GM21723 (cell line): ENCODE measurements at regions not wholly inside any gene's neighbourhood (a gene's known extent, or its start where the extent isn't known, plus 50 kb on each side); places are given as distances from the start of the nearest gene placed in this dataset.
"Not testable (repeated sequence)": the region's sequence is repeated elsewhere in the genome, so short reads cannot be mapped to it uniquely, and the experiment has no call there.

Source experiments
- ATAC-seq: cut with Tn5 transposase; IDR thresholded peaks from one replicate; pipeline ENCODE4 v1.9.1; 2021; ENCODE audit warnings: mild to moderate bottlenecking, moderate library complexity; ENCODE audit not compliant: unreplicated experiment

DNA sequence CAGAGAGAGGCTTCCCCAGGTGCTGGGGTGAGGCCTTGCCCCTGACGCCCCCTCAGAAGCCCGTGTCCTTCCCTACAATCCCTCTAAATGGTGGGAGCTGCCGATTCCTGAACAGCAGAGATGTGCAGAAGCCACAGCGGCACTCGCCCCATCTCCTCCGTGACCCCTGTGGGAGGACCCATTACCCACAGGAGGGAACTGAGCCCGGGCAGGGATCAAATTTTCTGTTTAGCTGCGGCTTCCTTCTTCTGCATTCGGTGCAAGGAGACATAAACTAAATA lies 181.2 kb upstream of the RAB6C start:
- ATAC-seq: no peak

GRCh38 chr2:129798626-129799025 lies 180.8 kb upstream of the RAB6C start:
- ATAC-seq: no peak

DNA sequence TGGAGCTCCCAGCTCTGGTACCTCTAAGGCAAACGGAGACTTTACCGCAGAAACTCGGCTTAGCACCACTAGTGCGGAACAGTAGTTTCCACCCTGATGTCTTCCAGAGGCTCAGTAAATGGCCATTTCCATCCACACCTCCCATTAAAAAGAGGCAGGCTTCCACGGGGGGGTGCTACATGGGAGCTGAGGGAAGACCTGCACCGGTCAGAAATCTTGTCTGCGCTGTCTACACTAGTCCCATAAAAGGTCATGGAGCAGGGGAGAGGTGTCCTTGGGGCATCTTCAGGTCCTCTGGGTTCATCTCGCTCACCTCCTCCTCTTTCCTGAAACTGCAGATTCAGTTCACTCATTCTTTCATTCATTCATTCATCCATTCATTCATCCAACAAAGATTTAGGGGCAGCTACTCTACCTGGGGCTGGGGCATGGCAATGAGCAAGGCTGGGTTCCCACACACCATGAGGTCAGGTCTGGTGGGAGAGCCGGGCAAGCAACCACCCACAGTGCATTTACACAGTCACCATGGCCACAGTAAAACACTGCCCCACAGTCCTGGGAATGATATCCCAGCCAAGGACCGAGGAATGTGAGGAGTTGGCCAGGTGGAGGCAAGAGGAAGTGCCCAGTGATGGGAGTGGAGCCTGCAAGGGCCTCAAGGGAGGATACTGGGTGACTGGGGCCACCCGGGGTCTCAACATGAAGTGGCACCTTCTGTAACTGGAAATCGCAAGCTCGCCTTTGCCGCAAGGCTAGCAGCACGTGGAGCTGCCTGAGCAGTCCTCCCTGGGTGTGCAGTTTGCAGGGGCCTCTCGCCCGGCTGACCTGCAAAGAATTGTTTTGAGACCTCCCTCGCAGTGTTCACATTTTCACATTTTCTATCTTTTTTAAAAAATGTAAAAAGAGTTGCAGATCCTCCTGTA lies 180.2 kb upstream of the RAB6C start:
- ATAC-seq: no peak

- ATAC-seq: no peak
Observed at GRCh38 chr2:129800285-129800684, 179.2 kb upstream of the RAB6C start.

GRCh38 chr2:129800686-129801085 lies 178.8 kb upstream of the RAB6C start:
- no peak for ATAC-seq

- ATAC-seq: no peak
Observed at GRCh38 chr2:129801575-129801974, 177.9 kb upstream of the RAB6C start.

DNA sequence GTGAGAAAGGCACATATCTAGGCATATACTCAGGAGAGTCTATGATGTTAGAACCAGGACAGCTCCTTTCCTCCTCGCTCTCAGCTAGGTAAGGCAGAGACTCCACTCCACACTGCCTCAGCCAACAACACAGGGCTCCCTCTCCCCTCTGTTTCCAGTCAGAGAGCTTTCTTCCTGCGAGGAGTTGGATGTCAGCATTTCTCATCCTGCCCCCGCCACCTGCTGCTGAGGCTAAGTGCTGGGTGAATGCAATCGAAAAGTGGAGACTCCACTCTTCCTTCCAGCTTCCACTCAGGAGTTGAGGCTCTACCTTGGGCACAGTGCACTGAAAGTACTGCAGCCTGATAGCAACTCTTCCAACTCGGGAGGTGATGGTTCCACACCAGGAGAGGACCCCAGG lies 177.2 kb upstream of the RAB6C start:
- no peak for ATAC-seq

DNA sequence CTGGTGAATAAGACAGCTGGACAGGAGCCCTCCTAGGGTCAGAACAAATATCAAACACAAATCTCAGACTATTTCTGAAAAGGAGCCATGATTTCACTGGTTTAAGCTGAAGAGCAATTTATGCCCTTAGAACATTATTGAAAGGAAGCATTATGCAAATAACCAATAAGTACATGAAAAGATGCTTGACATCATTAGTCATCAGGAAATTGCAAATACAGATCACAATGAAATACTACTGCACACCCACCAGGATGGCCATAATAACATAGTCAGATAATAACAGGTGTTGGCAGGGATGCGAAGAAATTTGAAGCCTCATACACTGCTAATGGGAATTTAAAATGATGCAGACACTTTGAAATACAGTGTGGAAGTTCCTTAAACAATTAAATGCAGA lies 176.4 kb upstream of the RAB6C start:
- ATAC-seq: no peak

DNA sequence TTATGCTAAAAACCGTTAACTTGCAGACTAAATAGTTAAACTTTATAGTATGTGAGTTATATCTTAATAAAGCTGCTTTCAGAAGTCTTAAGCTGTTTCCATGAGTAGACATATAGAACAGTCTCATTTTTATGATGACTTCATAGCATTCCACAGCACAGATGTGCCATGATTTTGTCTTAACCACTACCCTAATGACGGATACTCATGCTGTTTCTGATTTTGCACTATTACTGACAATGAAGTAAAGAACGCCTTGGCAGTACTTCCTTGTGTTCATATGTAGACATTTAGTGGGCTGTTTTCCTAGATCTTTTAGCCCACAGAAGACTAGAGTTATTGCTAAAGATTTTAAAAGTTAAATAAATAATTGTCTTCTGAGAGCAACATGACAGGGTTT lies 175.6 kb upstream of the RAB6C start:
- no peak for ATAC-seq

DNA sequence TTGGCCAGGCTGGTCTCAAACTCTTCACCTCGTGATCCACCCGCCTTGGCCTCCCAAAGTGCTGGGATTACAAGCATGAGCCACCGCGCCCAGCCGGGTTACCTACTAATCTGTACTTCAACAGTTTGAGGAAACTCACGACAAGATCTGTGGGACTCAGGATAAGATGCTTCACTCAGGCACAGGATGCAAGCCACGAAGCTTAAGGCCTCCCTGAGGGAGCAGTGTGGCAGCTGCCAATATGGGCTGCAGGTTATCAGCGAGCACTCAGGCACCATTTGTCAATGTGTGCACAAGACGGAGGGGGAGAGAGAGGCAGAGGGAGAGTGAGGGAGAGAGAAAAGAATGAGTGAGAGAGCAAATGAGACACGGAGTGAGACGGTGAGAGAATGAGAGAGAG lies 173.6 kb upstream of the RAB6C start:
- ATAC-seq: no peak

- ATAC-seq: no peak
Observed at GRCh38 chr2:129806317-129806716, 173.1 kb upstream of the RAB6C start.

DNA sequence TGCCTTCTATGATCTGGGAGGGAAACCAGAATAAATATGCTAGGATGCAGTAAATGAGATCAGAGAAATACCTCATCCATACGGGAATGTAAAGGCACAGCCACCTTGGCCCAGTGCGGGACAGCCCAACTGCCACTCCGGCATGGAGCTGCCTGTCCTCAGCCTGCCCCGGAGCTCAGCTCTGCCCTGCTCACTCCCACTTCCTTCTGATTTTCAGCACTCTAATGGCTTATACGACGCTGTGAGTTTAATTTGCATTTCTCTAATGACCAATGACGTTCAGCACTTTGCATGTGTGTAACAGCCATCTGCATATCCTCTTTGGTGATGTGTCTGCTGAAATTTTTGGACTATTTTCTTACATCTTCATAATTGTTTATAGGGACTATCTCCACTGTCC lies 172.5 kb upstream of the RAB6C start:
- ATAC-seq: no peak

GRCh38 chr2:129807642-129808338 lies 171.7 kb upstream of the RAB6C start:
- not testable (repeated sequence) for ATAC-seq

DNA sequence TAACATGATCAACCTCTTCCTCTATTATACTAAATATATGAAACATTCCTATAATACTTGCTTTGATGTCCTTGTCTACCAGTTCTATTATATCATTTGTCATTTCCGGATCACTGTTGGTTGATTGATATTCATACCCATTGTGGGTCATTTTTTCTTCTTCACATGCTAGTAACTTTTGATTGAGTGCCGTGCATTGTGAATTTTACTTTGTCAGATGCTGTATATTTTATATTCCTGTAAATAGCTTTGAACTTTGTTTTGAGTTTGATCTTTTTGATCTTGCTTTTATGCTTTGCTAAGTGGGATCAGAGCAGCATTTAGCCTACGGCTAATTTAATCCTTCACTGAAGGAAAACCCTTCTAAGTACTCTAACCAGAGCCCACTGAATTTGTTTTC lies 168.9 kb upstream of the RAB6C start:
- ATAC-seq: no peak

DNA sequence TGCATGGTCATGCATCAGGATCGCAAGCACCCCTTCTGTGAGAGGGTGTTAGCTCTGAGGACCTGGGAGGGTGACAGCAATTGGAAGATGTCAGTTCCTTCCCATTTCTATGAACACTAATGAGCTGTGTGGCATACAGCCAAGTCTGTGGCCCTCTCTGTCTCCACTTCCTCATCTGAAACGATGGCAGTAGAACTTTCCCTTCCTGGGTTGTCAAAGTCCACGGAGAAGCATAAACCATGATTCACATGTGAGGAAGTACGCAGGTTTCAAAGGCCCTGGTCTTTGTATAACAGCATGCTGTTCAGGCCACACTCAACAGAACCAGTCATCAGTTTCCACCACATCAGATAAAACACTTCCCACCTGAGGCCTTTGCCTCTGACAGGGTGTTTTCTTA lies 167.4 kb upstream of the RAB6C start:
- no peak for ATAC-seq

DNA sequence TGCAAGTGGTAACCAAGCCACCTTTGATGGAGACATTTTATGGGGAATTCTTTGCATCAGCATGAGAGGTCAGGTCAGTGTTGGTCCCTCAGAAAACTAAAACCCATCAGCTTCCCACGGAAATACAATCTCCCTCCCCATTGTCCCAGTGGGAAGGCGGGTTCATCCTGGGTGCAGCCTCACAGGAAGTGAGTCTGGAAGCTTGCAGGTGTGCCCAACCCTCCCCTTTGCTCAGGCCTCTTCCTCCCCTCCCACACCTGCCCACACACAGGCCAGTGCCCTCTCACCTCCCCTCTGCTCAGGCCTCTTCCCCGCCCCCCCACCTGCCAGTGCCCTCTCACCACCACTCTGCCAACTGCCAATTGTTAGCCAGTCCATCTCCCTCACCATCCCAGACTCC lies 166.8 kb upstream of the RAB6C start:
- no peak for ATAC-seq

DNA sequence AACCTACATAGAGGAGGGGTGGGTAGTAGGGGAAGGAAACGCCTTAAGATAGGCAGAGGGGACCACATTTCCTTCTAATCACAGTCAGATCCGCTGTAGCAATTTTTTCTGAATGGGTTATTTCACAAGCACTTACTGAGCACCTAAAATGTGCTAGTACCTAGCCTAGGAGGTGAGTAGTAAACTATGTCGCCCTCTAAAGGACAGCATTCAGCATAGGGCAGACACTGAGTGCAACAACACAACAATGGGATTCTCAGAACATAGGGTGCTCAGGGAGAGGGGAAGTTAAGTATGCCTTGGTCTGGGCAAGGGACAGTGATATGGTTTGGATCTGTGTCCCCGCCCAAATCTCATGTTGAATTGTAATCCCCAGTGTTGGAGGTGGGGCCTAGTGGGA lies 166.1 kb upstream of the RAB6C start:
- ATAC-seq: no peak

DNA sequence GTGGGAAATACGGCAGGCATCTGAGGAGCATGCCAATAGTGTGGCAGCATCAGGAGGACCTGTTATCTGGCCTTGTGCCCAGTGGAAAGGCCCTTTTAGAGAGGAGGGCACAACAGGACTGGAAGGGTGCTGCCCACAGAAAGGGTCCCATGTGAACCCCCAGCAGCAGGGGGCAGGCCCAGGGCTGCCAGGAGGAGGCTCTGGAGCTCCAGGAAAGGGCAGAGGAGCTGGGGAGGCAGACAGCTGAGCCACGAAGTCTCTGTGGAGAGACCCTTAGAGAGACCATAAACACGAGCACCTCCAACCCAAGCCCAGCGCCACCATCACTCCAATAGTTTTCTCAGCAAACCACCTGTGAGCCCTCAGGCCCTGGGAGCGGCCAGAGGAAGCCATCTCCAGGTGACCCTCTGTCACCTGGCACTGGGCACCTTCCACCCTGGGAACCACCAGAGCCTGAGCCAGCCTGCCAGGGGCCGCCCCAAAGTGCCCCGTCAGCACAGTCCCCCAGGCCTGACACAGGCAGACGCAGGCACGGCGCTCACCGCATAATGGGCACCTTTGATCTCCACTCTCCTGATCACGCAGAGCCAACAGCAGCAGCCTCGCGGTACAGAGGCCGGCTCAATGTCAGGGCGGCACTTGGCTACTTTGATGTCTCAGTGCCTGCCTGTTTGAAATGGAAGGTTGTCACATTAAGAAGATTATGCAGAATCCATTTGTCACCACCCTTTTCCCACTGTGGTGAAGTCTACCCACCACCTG lies 162.5 kb upstream of the RAB6C start:
- ATAC-seq: no peak

DNA sequence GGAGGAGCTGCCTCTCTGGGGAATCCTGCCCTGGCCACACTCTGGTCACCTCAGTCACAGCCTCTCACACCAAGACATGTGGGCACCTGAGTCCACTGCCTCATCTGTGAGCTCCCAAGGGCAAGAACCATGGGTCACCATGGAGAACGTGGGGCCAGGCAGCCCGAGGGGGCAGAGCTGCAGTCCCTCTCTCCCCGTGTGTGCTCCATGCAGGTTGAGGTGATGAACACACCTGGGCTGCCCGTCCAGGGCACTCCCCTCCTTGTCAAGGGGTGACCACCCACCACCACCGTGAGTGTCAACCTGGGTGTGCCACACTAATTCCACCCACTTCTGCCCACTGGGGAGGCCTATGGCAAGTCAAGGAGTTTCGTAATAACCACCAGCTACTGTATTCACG lies 159.6 kb upstream of the RAB6C start:
- ATAC-seq: no peak

- no peak for ATAC-seq
Observed at GRCh38 chr2:129820908-129821307, 158.6 kb upstream of the RAB6C start.

DNA sequence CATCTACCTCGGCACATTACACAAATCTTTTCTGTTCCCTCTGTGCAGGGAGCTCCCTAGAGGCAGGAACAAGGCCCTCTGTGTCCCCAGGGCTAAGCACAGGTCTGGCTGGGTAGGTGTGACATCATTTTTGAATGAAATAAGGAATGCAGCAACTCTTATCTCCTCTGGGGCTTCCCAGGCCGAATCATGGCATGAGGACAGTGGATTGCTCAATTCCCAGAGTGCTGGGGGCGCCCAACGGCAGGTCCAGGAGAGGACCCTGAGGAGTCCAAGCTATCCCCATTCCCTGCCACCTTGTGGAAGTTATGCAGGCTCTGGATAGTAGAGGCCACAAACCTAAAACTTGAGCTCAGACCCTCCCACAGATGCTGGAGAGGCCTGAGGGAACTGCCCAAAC lies 158.0 kb upstream of the RAB6C start:
- no peak for ATAC-seq

DNA sequence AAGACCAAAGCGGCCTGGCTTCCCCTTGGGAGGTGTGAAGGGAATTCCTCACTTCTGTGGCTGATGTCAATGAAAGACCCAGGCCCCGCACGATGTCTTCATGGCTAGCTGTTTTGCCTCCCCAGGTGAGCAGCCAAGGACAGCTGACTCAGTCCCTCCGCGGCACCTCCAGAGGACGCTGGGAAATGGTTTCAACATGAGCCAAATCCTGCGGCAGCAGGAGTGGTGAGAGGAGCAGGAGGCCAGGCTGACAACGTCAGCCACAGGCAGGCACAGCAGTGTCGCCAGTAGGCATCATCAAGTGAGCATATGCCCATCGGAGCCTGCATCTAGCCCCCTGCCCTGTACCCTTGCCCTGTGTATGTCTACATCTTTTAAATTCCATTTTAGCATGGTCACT lies 156.4 kb upstream of the RAB6C start:
- ATAC-seq: no peak
